ENCODE measurements at regions not wholly inside any gene's neighbourhood (a gene's known extent, or its start where the extent isn't known, plus 50 kb on each side); places are given as distances from the start of the nearest gene placed in this dataset.

DNA sequence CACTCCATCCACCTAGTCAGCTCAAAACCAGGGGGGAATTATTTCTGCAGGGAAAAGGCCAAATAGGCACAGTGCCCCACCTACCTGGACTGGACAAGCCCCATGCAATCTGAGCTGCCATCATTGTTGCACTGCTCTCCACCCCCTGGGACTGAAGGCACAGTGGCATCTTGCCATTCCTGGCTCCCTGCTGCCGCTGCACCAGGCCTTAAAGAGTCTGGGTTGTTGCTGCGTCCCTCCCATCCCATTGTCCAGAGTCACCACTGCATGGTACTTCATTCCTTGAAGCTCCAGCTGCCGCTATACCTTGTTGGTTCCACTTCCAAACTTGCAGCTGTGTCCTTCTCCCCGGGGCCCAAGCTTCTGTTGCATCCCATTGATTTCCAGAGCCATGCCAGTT, 629.7 kb downstream of the STIM2 start:
- H3K4me3 Mint-ChIP-seq (ENCODE audit: unreplicated experiment): no peak overlapping the region
- Histone ChIP-seq H4K20me1 (ENCODE audit: insufficient read depth, low read length) (no peaks in the 10 kb centered on the region), H3K79me2 (ENCODE audit: insufficient read depth, low read length) (no peaks in the 10 kb centered on the region), H3K27me3 (ENCODE audit: insufficient read depth, low read length) (no peaks in the 10 kb centered on the region), H3K9me3 (ENCODE audit: insufficient read depth, low read depth, low read length) (no peaks in the 10 kb centered on the region), H2AFZ (ENCODE audit: low read depth, low read length) (no peak overlapping the region), H3K27ac (ENCODE audit: low read depth, low read length) (no peak overlapping the region), H3K36me3 (ENCODE audit: insufficient read depth, low read length) (no peaks in the 10 kb centered on the region), H3K4me2 (ENCODE audit: low read length) (no peak overlapping the region), H3K4me3 (ENCODE audit: insufficient read depth, low read depth, low read length) (no peak overlapping the region), H3K9ac (ENCODE audit: low read length) (no peak overlapping the region), H3K4me1 (ENCODE audit: insufficient read depth, low read length) (no peaks in the 10 kb centered on the region)
- H3K27ac Mint-ChIP-seq (ENCODE audit: unreplicated experiment): no peak overlapping the region
- TF ChIP-seq, protein P1, sequence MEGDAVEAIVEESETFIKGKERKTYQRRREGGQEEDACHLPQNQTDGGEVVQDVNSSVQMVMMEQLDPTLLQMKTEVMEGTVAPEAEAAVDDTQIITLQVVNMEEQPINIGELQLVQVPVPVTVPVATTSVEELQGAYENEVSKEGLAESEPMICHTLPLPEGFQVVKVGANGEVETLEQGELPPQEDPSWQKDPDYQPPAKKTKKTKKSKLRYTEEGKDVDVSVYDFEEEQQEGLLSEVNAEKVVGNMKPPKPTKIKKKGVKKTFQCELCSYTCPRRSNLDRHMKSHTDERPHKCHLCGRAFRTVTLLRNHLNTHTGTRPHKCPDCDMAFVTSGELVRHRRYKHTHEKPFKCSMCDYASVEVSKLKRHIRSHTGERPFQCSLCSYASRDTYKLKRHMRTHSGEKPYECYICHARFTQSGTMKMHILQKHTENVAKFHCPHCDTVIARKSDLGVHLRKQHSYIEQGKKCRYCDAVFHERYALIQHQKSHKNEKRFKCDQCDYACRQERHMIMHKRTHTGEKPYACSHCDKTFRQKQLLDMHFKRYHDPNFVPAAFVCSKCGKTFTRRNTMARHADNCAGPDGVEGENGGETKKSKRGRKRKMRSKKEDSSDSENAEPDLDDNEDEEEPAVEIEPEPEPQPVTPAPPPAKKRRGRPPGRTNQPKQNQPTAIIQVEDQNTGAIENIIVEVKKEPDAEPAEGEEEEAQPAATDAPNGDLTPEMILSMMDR (IDR thresholded peaks at IDR 0.05; ENCODE audit: insufficient read depth, low read depth, low read length): no peak
- no peak for TF ChIP-seq EZH2 (IDR thresholded peaks at IDR 0.05; ENCODE audit: insufficient read depth, low read length)
- FAIRE-seq: no peak
- no peaks in the 10 kb centered on the region for H3K27me3 Mint-ChIP-seq (ENCODE audit: low read depth, unreplicated experiment)
- no peak for DNase-seq (ENCODE audit: low read depth)
- no peaks in the 10 kb centered on the region for H3K9me3 Mint-ChIP-seq (ENCODE audit: unreplicated experiment)
- no peaks in the 10 kb centered on the region for H3K36me3 Mint-ChIP-seq (ENCODE audit: low read depth, unreplicated experiment)
- H3K4me1 Mint-ChIP-seq (ENCODE audit: low read depth, unreplicated experiment): no peaks in the 10 kb centered on the region

DNA sequence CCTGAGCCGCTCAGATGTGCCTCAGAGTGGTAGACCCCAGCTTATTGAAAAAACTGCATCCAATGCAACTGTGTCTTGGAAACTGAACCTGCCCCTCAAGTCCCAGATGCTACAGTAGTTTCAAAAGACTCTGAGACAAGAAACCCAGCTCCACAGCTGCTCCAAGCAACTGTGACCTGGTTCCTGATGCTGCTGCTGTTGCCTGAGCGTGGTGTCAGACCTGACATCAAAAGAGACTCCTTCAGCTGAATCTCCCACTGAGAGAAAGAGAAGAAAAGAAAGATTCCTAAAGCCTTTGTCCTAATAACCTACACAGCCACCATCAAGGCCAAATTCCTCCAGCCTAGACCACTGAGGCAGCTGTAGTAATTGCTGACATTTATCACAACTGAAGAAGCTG, 630.1 kb downstream of the STIM2 start:
- Histone ChIP-seq H3K4me2 (ENCODE audit: low read length) (no peak overlapping the region), H3K9me3 (ENCODE audit: insufficient read depth, low read depth, low read length) (no peaks in the 10 kb centered on the region), H3K9ac (ENCODE audit: low read length) (no peak overlapping the region), H3K79me2 (ENCODE audit: insufficient read depth, low read length) (no peaks in the 10 kb centered on the region), H2AFZ (ENCODE audit: low read depth, low read length) (no peak overlapping the region), H4K20me1 (ENCODE audit: insufficient read depth, low read length) (no peaks in the 10 kb centered on the region), H3K4me3 (ENCODE audit: insufficient read depth, low read depth, low read length) (no peak overlapping the region), H3K36me3 (ENCODE audit: insufficient read depth, low read length) (no peaks in the 10 kb centered on the region), H3K27ac (ENCODE audit: low read depth, low read length) (no peak overlapping the region), H3K27me3 (ENCODE audit: insufficient read depth, low read length) (no peaks in the 10 kb centered on the region), H3K4me1 (ENCODE audit: insufficient read depth, low read length) (no peaks in the 10 kb centered on the region)
- TF ChIP-seq EZH2 (IDR thresholded peaks at IDR 0.05; ENCODE audit: insufficient read depth, low read length): no peak
- TF ChIP-seq, protein P1 (IDR thresholded peaks at IDR 0.05; ENCODE audit: insufficient read depth, low read depth, low read length): no peak
- no peak for FAIRE-seq
- no peak for DNase-seq (ENCODE audit: low read depth)
- no peaks in the 10 kb centered on the region for H3K27me3 Mint-ChIP-seq (ENCODE audit: low read depth, unreplicated experiment)
- no peaks in the 10 kb centered on the region for H3K4me1 Mint-ChIP-seq (ENCODE audit: low read depth, unreplicated experiment)
- H3K9me3 Mint-ChIP-seq (ENCODE audit: unreplicated experiment): no peaks in the 10 kb centered on the region
- H3K4me3 Mint-ChIP-seq (ENCODE audit: unreplicated experiment): no peak overlapping the region
- H3K36me3 Mint-ChIP-seq (ENCODE audit: low read depth, unreplicated experiment): no peaks in the 10 kb centered on the region
- H3K27ac Mint-ChIP-seq (ENCODE audit: unreplicated experiment): no peak overlapping the region

DNA sequence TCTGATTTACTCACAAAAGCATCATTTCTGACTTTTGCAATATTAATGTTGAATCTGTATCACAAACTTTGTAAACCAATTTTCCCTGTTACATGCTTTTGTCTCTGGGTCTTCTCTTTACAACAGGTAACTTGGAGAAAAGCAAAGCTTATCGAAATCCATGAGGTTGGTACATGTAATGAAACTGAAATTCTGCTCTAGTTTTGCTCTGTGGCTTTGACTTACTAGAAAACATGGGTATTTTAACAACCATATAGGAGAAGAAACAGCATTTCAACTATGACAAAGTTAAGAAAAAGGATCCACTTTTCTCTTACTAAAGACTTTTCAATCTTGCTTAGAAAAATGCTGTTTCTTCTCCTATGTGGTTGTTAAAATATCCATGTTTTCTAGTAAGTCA, 645.8 kb downstream of the STIM2 start:
- FAIRE-seq: no peak

More for the DNA sequence above, 645.8 kb downstream of the STIM2 start:
- Histone ChIP-seq H4K20me1 (ENCODE audit: insufficient read depth, low read length) (no peaks in the 10 kb centered on the region), H3K4me2 (ENCODE audit: low read length) (no peak overlapping the region), H3K4me1 (ENCODE audit: insufficient read depth, low read length) (no peaks in the 10 kb centered on the region), H3K4me3 (ENCODE audit: insufficient read depth, low read depth, low read length) (no peak overlapping the region), H3K9ac (ENCODE audit: low read length) (no peak overlapping the region), H3K27ac (ENCODE audit: low read depth, low read length) (no peak overlapping the region), H3K79me2 (ENCODE audit: insufficient read depth, low read length) (no peaks in the 10 kb centered on the region), H2AFZ (ENCODE audit: low read depth, low read length) (no peak overlapping the region), H3K36me3 (ENCODE audit: insufficient read depth, low read length) (no peaks in the 10 kb centered on the region), H3K27me3 (ENCODE audit: insufficient read depth, low read length) (no peaks in the 10 kb centered on the region), H3K9me3 (ENCODE audit: insufficient read depth, low read depth, low read length) (no peaks in the 10 kb centered on the region)
- Mint-ChIP-seq H3K9me3 (ENCODE audit: unreplicated experiment) (no peaks in the 10 kb centered on the region), H3K4me3 (ENCODE audit: unreplicated experiment) (no peak overlapping the region), H3K27me3 (ENCODE audit: low read depth, unreplicated experiment) (no peaks in the 10 kb centered on the region), H3K36me3 (ENCODE audit: low read depth, unreplicated experiment) (no peaks in the 10 kb centered on the region), H3K27ac (ENCODE audit: unreplicated experiment) (no peak overlapping the region), H3K4me1 (ENCODE audit: low read depth, unreplicated experiment) (peaks cover 13% of the 10 kb centered on the region)
- TF ChIP-seq, protein P1 (IDR thresholded peaks at IDR 0.05; ENCODE audit: insufficient read depth, low read depth, low read length): no peak
- TF ChIP-seq EZH2 (IDR thresholded peaks at IDR 0.05; ENCODE audit: insufficient read depth, low read length): no peak
- no peak for DNase-seq (ENCODE audit: low read depth)

All from astrocyte (in vitro differentiated cells and primary cell).